PFSK-1 (cell line): ENCODE measurements at regions not wholly inside any gene's neighbourhood (a gene's known extent, or its start where the extent isn't known, plus 50 kb on each side); places are given as distances from the start of the nearest gene placed in this dataset.

ENCODE experiments used
- FOXP2 ChIP-seq: optimal IDR thresholded peaks from 2 replicates; pipeline ENCODE3; 2011; ENCODE audit warnings: borderline replicate concordance, control low read depth, inconsistent platforms; ENCODE audit not compliant: insufficient read depth; ENCODE audit errors: extremely low read length, extremely low read depth
- POLR2AphosphoS5 ChIP-seq: IDR thresholded peaks from 2 replicates; pipeline ENCODE4 v1.6.1; 2012; ENCODE audit warnings: low read depth, mild to moderate bottlenecking, control low read depth, low read length, moderate library complexity
- REST ChIP-seq, 2 experiments: IDR thresholded peaks; 2 replicates each; pipeline versions ENCODE4 v1.6.1 to v1.8.0; 2011 to 2012; ENCODE audit warnings: low read depth in 2 of 2, low read length in 2 of 2, control low read depth in 1 of 2, inconsistent platforms in 1 of 2, mild to moderate bottlenecking in 1 of 2, moderate library complexity in 1 of 2; ENCODE audit not compliant: insufficient read depth in 1 of 2
- SIN3A ChIP-seq: IDR thresholded peaks from 2 replicates; pipeline ENCODE4 v1.6.1; 2012; ENCODE audit warnings: mild to moderate bottlenecking, low read length, moderate library complexity, borderline replicate concordance; ENCODE audit not compliant: insufficient read depth
- TAF1 ChIP-seq: IDR thresholded peaks from 2 replicates; pipeline ENCODE4 v1.6.1; 2012; ENCODE audit warnings: low read length, control low read depth, borderline replicate concordance; ENCODE audit not compliant: insufficient read depth

- TF ChIP-seq TAF1 (no peak), SIN3A (no peak), POLR2AphosphoS5 (no peak), FOXP2 (no peak), REST (IDR thresholded peaks at IDR 0.05; ENCODE audit: insufficient read depth in 1 of 2, low read depth in 2 of 2, low read length in 2 of 2) (no peak)
Observed at GRCh38 chr9:108392877-108393276, 462.9 kb downstream of the ACTL7B start.

GRCh38 chr9:108389056-108389455 is 466.7 kb downstream of the ACTL7B start:
- TF ChIP-seq POLR2AphosphoS5, result no peak
- no peak for TF ChIP-seq TAF1
- TF ChIP-seq SIN3A, result no peak
- no peak for TF ChIP-seq FOXP2
- TF ChIP-seq REST (IDR thresholded peaks at IDR 0.05; ENCODE audit: insufficient read depth in 1 of 2, low read depth in 2 of 2, low read length in 2 of 2), result no peak

- no peak for TF ChIP-seq POLR2AphosphoS5
- TF ChIP-seq FOXP2, result no peak
- no peak for TF ChIP-seq REST (IDR thresholded peaks at IDR 0.05; ENCODE audit: insufficient read depth in 1 of 2, low read depth in 2 of 2, low read length in 2 of 2)
- no peak for TF ChIP-seq TAF1
- no peak for TF ChIP-seq SIN3A
Observed at GRCh38 chr9:108386859-108387384, 468.9 kb downstream of the ACTL7B start.

GRCh38 chr9:108386032-108386431 is 469.8 kb downstream of the ACTL7B start:
- no peak for TF ChIP-seq REST (IDR thresholded peaks at IDR 0.05; ENCODE audit: insufficient read depth in 1 of 2, low read depth in 2 of 2, low read length in 2 of 2)

GRCh38 chr9:108383796-108384195 is 472.0 kb downstream of the ACTL7B start:
- TF ChIP-seq FOXP2 (no peak), SIN3A (no peak), POLR2AphosphoS5 (no peak), REST (IDR thresholded peaks at IDR 0.05; ENCODE audit: insufficient read depth in 1 of 2, low read depth in 2 of 2, low read length in 2 of 2) (no peak), TAF1 (no peak)
